Naive thymus-derived CD4-positive, alpha-beta T cell (primary cell): ENCODE measurements at regions not wholly inside any gene's neighbourhood (a gene's known extent, or its start where the extent isn't known, plus 50 kb on each side); places are given as distances from the start of the nearest gene placed in this dataset.

Experiments used
- ATAC-seq: fragments of 150-1000 bp; cut with Tn5 transposase; 2 replicates; pipeline ENCODE4 v1.10.0; 2021; ENCODE audit warnings: mild to moderate bottlenecking, moderate library complexity
- CTCF ChIA-PET: fragments of 350-600 bp; sonication (Branson Sonifier 250); formaldehyde crosslinking; loops from one replicate; lab custom pipeline; 2021; ENCODE audit warnings: antibody characterized with exemption; lab: Charles Lee
- POLR2A ChIA-PET: fragments of 350-600 bp; sonication (Branson Sonifier 250); formaldehyde crosslinking; loops from one replicate; lab custom pipeline; 2021; ENCODE audit warnings: antibody characterized with exemption, inconsistent platforms; lab: Charles Lee
- DNase-seq, 9 donors: peaks; one replicate each; pipeline versions ENCODE4 v3.0.0 to v3.0.0-alpha.2; 2020 to 2022; ENCODE audit warnings: mixed read lengths in 1 of 9
- H3K27ac ChIP-seq: one replicate; pipeline ENCODE4 v1.7.0; 2013; ENCODE audit warnings: mild to moderate bottlenecking, low read depth, low read length, moderate library complexity
- H3K27me3 ChIP-seq, 2 donors: one replicate each; pipeline ENCODE4 v1.7.0; 2013; ENCODE audit warnings: low read length in 2 of 2, mild to moderate bottlenecking in 2 of 2, moderate library complexity in 2 of 2; ENCODE audit not compliant: control insufficient read depth in 2 of 2, insufficient read depth in 2 of 2
- H3K36me3 ChIP-seq, 3 experiments: 1 replicate in 2 of 3; 2 replicates in 1 of 3; pipeline ENCODE4 v1.7.0; 2013; ENCODE audit warnings: low read length in 3 of 3, mild to moderate bottlenecking in 3 of 3, moderate library complexity in 1 of 3; ENCODE audit not compliant: insufficient read depth in 3 of 3, control insufficient read depth in 2 of 3
- H3K4me1 ChIP-seq, 2 donors: one replicate each; pipeline ENCODE4 v1.7.0; 2013; ENCODE audit warnings: low read length in 2 of 2, mild to moderate bottlenecking in 2 of 2, moderate library complexity in 1 of 2; ENCODE audit not compliant: control insufficient read depth in 2 of 2, insufficient read depth in 2 of 2
- H3K4me3 ChIP-seq: 2 replicates; pipeline ENCODE4 v1.7.0; 2013; ENCODE audit warnings: mild to moderate bottlenecking, low read length
- H3K9me3 ChIP-seq, 3 experiments: 1 replicate in 2 of 3; 2 replicates in 1 of 3; pipeline ENCODE4 v1.7.0; 2013; ENCODE audit warnings: low read length in 3 of 3; ENCODE audit not compliant: control insufficient read depth in 2 of 3
- H3K27ac Mint-ChIP-seq, 9 donors: one replicate each; pipeline ENCODE4 v1.8.0; 2020 to 2022; ENCODE audit warnings: mixed read lengths in 9 of 9, mild to moderate bottlenecking in 8 of 9, moderate library complexity in 5 of 9, inconsistent platforms in 2 of 9
- H3K27me3 Mint-ChIP-seq, 5 donors: one replicate each; pipeline ENCODE4 v1.8.0; 2021 to 2022; ENCODE audit warnings: mixed read lengths in 5 of 5, mild to moderate bottlenecking in 1 of 5
- H3K36me3 Mint-ChIP-seq, 5 donors: one replicate each; pipeline ENCODE4 v1.8.0; 2020 to 2022; ENCODE audit warnings: mixed read lengths in 5 of 5, mild to moderate bottlenecking in 3 of 5, inconsistent platforms in 1 of 5
- H3K4me1 Mint-ChIP-seq, 7 donors: one replicate each; pipeline ENCODE4 v1.8.0; 2020 to 2022; ENCODE audit warnings: mixed read lengths in 7 of 7, mild to moderate bottlenecking in 3 of 7, inconsistent platforms in 1 of 7
- H3K4me3 Mint-ChIP-seq, 10 donors: one replicate each; pipeline ENCODE4 v1.8.0; 2020 to 2022; ENCODE audit warnings: mild to moderate bottlenecking in 10 of 10, mixed read lengths in 10 of 10, moderate library complexity in 6 of 10, inconsistent platforms in 2 of 10
- H3K9me3 Mint-ChIP-seq, 11 donors: one replicate each; pipeline ENCODE4 v1.8.0; 2020 to 2022; ENCODE audit warnings: mixed read lengths in 11 of 11, mild to moderate bottlenecking in 4 of 11, inconsistent platforms in 1 of 11, moderate library complexity in 1 of 11
- intact Hi-C, 2 donors: fragments of 100-400 bp; cut with micrococcal nuclease; formaldehyde crosslinking; loops; one replicate each; pipeline ENCODE4 v1.15.1; 2023

DNA sequence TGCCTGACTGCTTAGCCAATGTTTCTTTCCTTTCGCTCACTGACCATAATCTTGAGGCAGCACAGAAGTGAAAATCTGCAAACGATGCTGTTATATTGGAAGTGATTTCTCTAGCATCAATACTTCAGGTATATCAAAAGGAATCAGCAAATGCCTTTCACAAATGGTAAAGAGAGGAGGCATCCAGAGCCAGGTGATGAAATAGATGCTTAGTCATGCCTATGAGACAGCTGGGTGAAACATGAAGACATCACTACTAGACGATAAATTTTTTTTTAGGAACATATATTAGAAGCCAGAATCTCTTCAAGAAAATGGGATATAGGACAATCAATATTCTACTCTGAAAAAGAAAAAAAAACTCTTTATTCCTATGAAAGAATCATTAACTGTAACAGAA is 249.2 kb upstream of the SLC39A10 start:
- Histone ChIP-seq H3K27me3 (no peaks in the 10 kb centered on the region), H3K36me3 (no peaks in the 10 kb centered on the region), H3K4me1 (no peaks in the 10 kb centered on the region), H3K27ac (no peak overlapping the region), H3K9me3 (no peaks in the 10 kb centered on the region), H3K4me3 (no peak overlapping the region)
- Mint-ChIP-seq H3K36me3 (peaks cover 0 to 29% (median 0%) of the 10 kb centered on the region in 5 donors), H3K27ac (peak overlapping the region in 1 of 9 donors; percentile 76), H3K27me3 (no peaks in the 10 kb centered on the region), H3K4me1 (peaks cover 0 to 17% (median under 1%) of the 10 kb centered on the region in 7 donors), H3K9me3 (peaks cover 0 to 4% (median 0%) of the 10 kb centered on the region in 11 donors), H3K4me3 (no peak overlapping the region)
- intact Hi-C loops, result loop anchor here in 1 of 2 donors (5.0 kb wide), 1 partner anchor 170 kb away; no protein-coding TSS in a partner anchor
- CTCF ChIA-PET, result no interaction called here
- POLR2A ChIA-PET, result no interaction called here
- ATAC-seq, result no peak
- no peak for DNase-seq

DNA sequence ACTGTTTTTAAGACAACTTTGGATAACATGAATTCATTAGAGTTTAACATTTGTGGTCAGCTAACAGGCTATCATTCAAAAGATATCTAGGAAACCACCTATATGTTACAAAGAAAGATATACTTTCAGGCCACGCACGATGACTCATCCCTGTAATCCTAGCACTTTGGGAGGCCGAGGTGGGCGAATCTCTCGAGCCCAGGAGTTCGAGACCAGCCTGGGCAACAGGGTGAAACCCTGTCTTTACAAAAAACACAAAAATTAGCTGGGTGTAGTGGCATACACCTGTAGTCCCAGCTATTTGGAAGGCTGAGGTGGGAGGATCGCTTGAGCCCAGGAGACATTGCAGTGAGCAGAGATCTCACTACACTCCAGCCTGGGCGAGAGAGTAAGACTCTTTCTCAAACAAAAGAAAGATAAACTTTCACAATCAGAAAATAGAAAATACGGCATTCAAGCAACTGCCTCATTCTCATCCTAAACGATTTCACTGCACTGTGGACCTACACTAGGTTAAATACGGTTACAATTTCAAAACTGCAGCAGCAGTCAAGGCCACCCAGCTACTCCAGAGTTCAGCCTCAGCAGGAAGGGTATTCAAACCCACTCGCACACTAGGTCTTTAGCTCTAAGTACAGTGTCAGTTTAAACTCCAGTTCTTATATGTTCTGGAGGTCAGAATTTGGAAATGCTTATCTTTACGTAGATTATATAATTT is 250.0 kb upstream of the SLC39A10 start:
- CTCF ChIA-PET, result no interaction called here
- no peak overlapping the region for H3K4me3 ChIP-seq
- no peaks in the 10 kb centered on the region for H3K27me3 Mint-ChIP-seq
- H3K36me3 ChIP-seq, result no peaks in the 10 kb centered on the region
- H3K27ac ChIP-seq, result no peak overlapping the region
- peaks cover 0 to 17% (median 0%) of the 10 kb centered on the region in 7 donors for H3K4me1 Mint-ChIP-seq
- no peak overlapping the region for H3K4me3 Mint-ChIP-seq
- peaks cover 0 to 6% (median 0%) of the 10 kb centered on the region in 11 donors for H3K9me3 Mint-ChIP-seq
- no peaks in the 10 kb centered on the region for H3K9me3 ChIP-seq
- H3K4me1 ChIP-seq, result no peaks in the 10 kb centered on the region
- ATAC-seq (no peak), DNase-seq (no peak)
- no peaks in the 10 kb centered on the region for H3K27me3 ChIP-seq
- peaks cover 0 to 32% (median 0%) of the 10 kb centered on the region in 5 donors for H3K36me3 Mint-ChIP-seq
- H3K27ac Mint-ChIP-seq, result no peak overlapping the region
- POLR2A ChIA-PET, result interaction anchor here (0.6 kb wide), 1 partner anchor 558 kb away, joined by 5 read pairs; no protein-coding TSS in a partner anchor
- intact Hi-C loops, result loop anchor here in 1 of 2 donors (5.0 kb wide), 1 partner anchor 170 kb away; no protein-coding TSS in a partner anchor

DNA sequence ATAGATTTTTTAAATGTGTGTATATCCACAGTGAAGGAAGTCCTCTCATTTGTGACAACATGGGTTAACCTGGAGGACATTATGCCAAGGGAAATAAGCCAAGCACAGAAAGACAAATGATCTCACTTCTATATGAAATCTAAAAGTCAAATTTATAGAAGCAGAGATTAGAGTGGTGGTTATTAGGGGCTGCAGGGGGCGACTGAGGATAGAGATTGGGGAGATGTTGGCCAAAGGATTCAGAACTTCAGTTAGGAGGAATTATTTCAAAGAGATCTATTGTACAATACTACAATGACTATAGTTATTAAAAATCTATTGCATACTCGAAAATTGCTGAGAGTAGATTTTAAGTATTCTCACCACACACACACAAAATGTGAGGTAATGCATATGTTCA is 252.4 kb upstream of the SLC39A10 start:
- no peaks in the 10 kb centered on the region for H3K27me3 Mint-ChIP-seq
- no peaks in the 10 kb centered on the region for H3K36me3 ChIP-seq
- ChIA-PET CTCF (interaction anchor here (0.7 to 1.6 kb wide), 3 partner anchors 256 to 532 kb away, joined by 3 to 8 read pairs (median 6); no protein-coding TSS in a partner anchor), POLR2A (no interaction called here)
- no peak overlapping the region for H3K27ac Mint-ChIP-seq
- peaks cover 0 to 17% (median 0%) of the 10 kb centered on the region in 7 donors for H3K4me1 Mint-ChIP-seq
- no peak overlapping the region for H3K4me3 ChIP-seq
- H3K9me3 ChIP-seq, result no peaks in the 10 kb centered on the region
- peaks cover 0 to 7% (median 0%) of the 10 kb centered on the region in 11 donors for H3K9me3 Mint-ChIP-seq
- ATAC-seq (no peak), DNase-seq (peak in 4 of 9 donors; percentile 7 to 20 (median 12))
- no peaks in the 10 kb centered on the region for H3K27me3 ChIP-seq
- H3K4me1 ChIP-seq, result no peaks in the 10 kb centered on the region
- no peak overlapping the region for H3K4me3 Mint-ChIP-seq
- H3K36me3 Mint-ChIP-seq, result peaks cover 0 to 27% (median 3%) of the 10 kb centered on the region in 5 donors
- no peak overlapping the region for H3K27ac ChIP-seq
- intact Hi-C loops, result loop anchor here in 1 of 2 donors (1.0 to 5.0 kb wide), 4 partner anchors 173 to 664 kb away; partner anchors contain the start of gene DNAH7

- ChIA-PET CTCF (no interaction called here), POLR2A (no interaction called here)
- no peaks in the 10 kb centered on the region for H3K27me3 ChIP-seq
- intact Hi-C loops, result no loop called here
- Mint-ChIP-seq H3K27ac (no peak overlapping the region), H3K4me1 (no peaks in the 10 kb centered on the region), H3K27me3 (no peaks in the 10 kb centered on the region), H3K36me3 (peaks cover 0 to 16% (median 0%) of the 10 kb centered on the region in 5 donors), H3K4me3 (no peak overlapping the region), H3K9me3 (no peaks in the 10 kb centered on the region)
- H3K4me3 ChIP-seq, result no peak overlapping the region
- no peaks in the 10 kb centered on the region for H3K9me3 ChIP-seq
- H3K27ac ChIP-seq, result no peak overlapping the region
- DNase-seq (no peak), ATAC-seq (no peak)
- H3K4me1 ChIP-seq, result no peaks in the 10 kb centered on the region
- no peaks in the 10 kb centered on the region for H3K36me3 ChIP-seq
Observed at GRCh38 chr2:195396479-195396878, 260.5 kb upstream of the SLC39A10 start.

DNA sequence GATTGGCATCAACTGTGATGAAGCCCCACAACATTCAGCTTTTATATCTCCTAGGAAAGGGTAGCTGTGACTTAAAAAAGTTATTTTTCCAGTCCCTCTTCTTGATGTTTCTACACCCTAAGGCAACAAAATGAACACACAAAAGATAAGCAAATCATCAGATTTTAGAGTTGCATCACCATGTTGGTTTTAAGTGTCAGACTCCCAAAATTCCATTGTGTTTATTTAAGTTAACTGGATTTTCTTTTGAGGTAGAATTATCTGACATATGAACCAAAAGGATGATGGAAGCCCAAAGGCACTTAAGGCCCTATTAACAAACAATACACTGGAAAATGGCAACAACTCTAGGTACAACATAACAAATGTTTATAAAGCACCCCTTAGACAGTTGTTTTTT is 261.7 kb upstream of the SLC39A10 start:
- Histone ChIP-seq H3K27me3 (no peaks in the 10 kb centered on the region), H3K4me1 (no peaks in the 10 kb centered on the region), H3K27ac (no peak overlapping the region), H3K9me3 (no peaks in the 10 kb centered on the region), H3K36me3 (no peaks in the 10 kb centered on the region), H3K4me3 (no peak overlapping the region)
- Mint-ChIP-seq H3K9me3 (no peaks in the 10 kb centered on the region), H3K27ac (no peak overlapping the region), H3K4me3 (no peak overlapping the region), H3K4me1 (no peaks in the 10 kb centered on the region), H3K27me3 (no peaks in the 10 kb centered on the region), H3K36me3 (peaks cover 0 to 16% (median 0%) of the 10 kb centered on the region in 5 donors)
- ChIA-PET CTCF (no interaction called here), POLR2A (interaction anchor here (0.7 kb wide), 1 partner anchor 103 kb away, joined by 3 read pairs; no protein-coding TSS in a partner anchor)
- ATAC-seq (no peak), DNase-seq (no peak)
- intact Hi-C loops, result no loop called here

- POLR2A ChIA-PET, result interaction anchor here (0.5 kb wide), 1 partner anchor 39 kb away, joined by 3 read pairs; no protein-coding TSS in a partner anchor
- no peak overlapping the region for H3K4me3 ChIP-seq
- ATAC-seq (no peak), DNase-seq (no peak)
- H3K27ac ChIP-seq, result no peak overlapping the region
- no peak overlapping the region for H3K4me3 Mint-ChIP-seq
- intact Hi-C loops, result no loop called here
- H3K27ac Mint-ChIP-seq, result no peak overlapping the region
- H3K27me3 Mint-ChIP-seq, result no peaks in the 10 kb centered on the region
- H3K27me3 ChIP-seq, result no peaks in the 10 kb centered on the region
- H3K9me3 ChIP-seq, result no peaks in the 10 kb centered on the region
- H3K4me1 Mint-ChIP-seq, result no peaks in the 10 kb centered on the region
- H3K4me1 ChIP-seq, result no peaks in the 10 kb centered on the region
- peaks cover 0 to 28% (median 0%) of the 10 kb centered on the region in 5 donors for H3K36me3 Mint-ChIP-seq
- H3K9me3 Mint-ChIP-seq, result peaks cover 0 to 1% (median 0%) of the 10 kb centered on the region in 11 donors
- CTCF ChIA-PET, result no interaction called here
- H3K36me3 ChIP-seq, result no peaks in the 10 kb centered on the region
Observed at GRCh38 chr2:195392446-195393336, 264.3 kb upstream of the SLC39A10 start.
